ENCODE measurements at regions not wholly inside any gene's neighbourhood (a gene's known extent, or its start where the extent isn't known, plus 50 kb on each side); places are given as distances from the start of the nearest gene placed in this dataset.
"Not testable (repeated sequence)": the region's sequence is repeated elsewhere in the genome, so short reads cannot be mapped to it uniquely, and the experiment has no call there.

GRCh38 chr22:22117864-22118544 is 126.6 kb upstream of the VPREB1 start:
- not testable (repeated sequence) for ATAC-seq

- not testable (repeated sequence) for ATAC-seq
Observed at GRCh38 chr22:22116997-22117770, 127.4 kb upstream of the VPREB1 start.

- ATAC-seq = no peak
Observed at GRCh38 chr22:22113701-22114100, 130.9 kb upstream of the VPREB1 start.

- ATAC-seq = no peak
Observed at GRCh38 chr22:22112533-22113294, 130.1 kb upstream of the TOP3B start.

GRCh38 chr22:22111983-22112382 is 129.4 kb upstream of the TOP3B start:
- ATAC-seq = no peak

GRCh38 chr22:22111267-22111751 is 128.7 kb upstream of the TOP3B start:
- ATAC-seq = peak; percentile 55

GRCh38 chr22:22110548-22111266 is 128.1 kb upstream of the TOP3B start:
- ATAC-seq = peak; percentile 95

GRCh38 chr22:22109693-22110466 is 127.3 kb upstream of the TOP3B start:
- no peak for ATAC-seq

GRCh38 chr22:22106855-22107254 is 124.3 kb upstream of the TOP3B start:
- no peak for ATAC-seq

GRCh38 chr22:22105364-22105763 is 122.8 kb upstream of the TOP3B start:
- no peak for ATAC-seq

GRCh38 chr22:22103078-22103875 is 120.7 kb upstream of the TOP3B start:
- peak; percentile 47 for ATAC-seq

GRCh38 chr22:22099833-22100812 is 117.5 kb upstream of the TOP3B start:
- ATAC-seq = no peak

GRCh38 chr22:22099194-22099486 is 116.6 kb upstream of the TOP3B start:
- ATAC-seq = peak; percentile 37

- no peak for ATAC-seq
Observed at GRCh38 chr22:22098457-22099193, 116.0 kb upstream of the TOP3B start.

GRCh38 chr22:22097727-22098228 is 115.2 kb upstream of the TOP3B start:
- no peak for ATAC-seq

GRCh38 chr22:22094921-22095320 is 112.3 kb upstream of the TOP3B start:
- ATAC-seq = no peak

- ATAC-seq = no peak
Observed at GRCh38 chr22:22094514-22094913, 111.9 kb upstream of the TOP3B start.

- no peak for ATAC-seq
Observed at GRCh38 chr22:22093743-22094142, 111.2 kb upstream of the TOP3B start.

- ATAC-seq = no peak
Observed at GRCh38 chr22:22092974-22093373, 110.4 kb upstream of the TOP3B start.
